Lung microvascular endothelial cell (primary cell): ENCODE measurements at regions not wholly inside any gene's neighbourhood (a gene's known extent, or its start where the extent isn't known, plus 50 kb on each side); places are given as distances from the start of the nearest gene placed in this dataset.
"Not testable (repeated sequence)": the region's sequence is repeated elsewhere in the genome, so short reads cannot be mapped to it uniquely, and the experiment has no call there.

Source experiments
- DNase-seq, 2 donors: peaks; one replicate each; pipeline versions ENCODE4 v3.0.0 to v3.0.0-alpha.2; 2010; ENCODE audit warnings: low read depth in 2 of 2

- DNase-seq, result no peak
Observed at GRCh38 chr7:356691-357462, 66.9 kb downstream of the FOXL3 start.

GRCh38 chr7:357531-358209 lies 67.7 kb downstream of the FOXL3 start:
- peak in 1 of 2 donors; percentile 91 for DNase-seq

GRCh38 chr7:358352-358751 lies 68.4 kb downstream of the FOXL3 start:
- DNase-seq, result no peak

- no peak for DNase-seq
Observed at GRCh38 chr7:359226-359765, 69.3 kb downstream of the FOXL3 start.

- no peak for DNase-seq
Observed at GRCh38 chr7:359766-360361, 69.9 kb downstream of the FOXL3 start.

GRCh38 chr7:360454-361100 lies 70.6 kb downstream of the FOXL3 start:
- DNase-seq, result no peak

GRCh38 chr7:361182-361581 lies 71.2 kb downstream of the FOXL3 start:
- not testable (repeated sequence) for DNase-seq

- no peak for DNase-seq
Observed at GRCh38 chr7:361680-362401, 71.9 kb downstream of the FOXL3 start.

- DNase-seq, result peak; percentile 52 to 72
Observed at GRCh38 chr7:362402-363096, 72.6 kb downstream of the FOXL3 start.

GRCh38 chr7:363626-364025 lies 73.7 kb downstream of the FOXL3 start:
- no peak for DNase-seq

GRCh38 chr7:364536-364935 lies 74.6 kb downstream of the FOXL3 start:
- DNase-seq, result no peak

- no peak for DNase-seq
Observed at GRCh38 chr7:365593-365992, 75.6 kb downstream of the FOXL3 start.

GRCh38 chr7:366161-366803 lies 76.3 kb downstream of the FOXL3 start:
- peak; percentile 50 to 99 for DNase-seq

- no peak for DNase-seq
Observed at GRCh38 chr7:367351-367901, 77.5 kb downstream of the FOXL3 start.

GRCh38 chr7:368651-369475 lies 78.9 kb downstream of the FOXL3 start:
- DNase-seq, result no peak

GRCh38 chr7:369476-370258 lies 79.7 kb downstream of the FOXL3 start:
- no peak for DNase-seq

- DNase-seq, result no peak
Observed at GRCh38 chr7:370259-370625, 80.3 kb downstream of the FOXL3 start.

- no peak for DNase-seq
Observed at GRCh38 chr7:370775-371118, 80.8 kb downstream of the FOXL3 start.
